ENCODE measurements at regions not wholly inside any gene's neighbourhood (a gene's known extent, or its start where the extent isn't known, plus 50 kb on each side); places are given as distances from the start of the nearest gene placed in this dataset.

- no peak overlapping the region for H3K18ac ChIP-seq (ENCODE audit: low read length)
- no CpG with 5 or more reads among the region's 2 CpGs for WGBS (ENCODE audit: extremely low coverage, insufficient coverage, insufficient read length)
Measured at GRCh38 chr11:95549301-95549700, 240.3 kb downstream of the FAM76B start.

GRCh38 chr11:95548416-95548815 is 241.2 kb downstream of the FAM76B start:
- H3K4me2 ChIP-seq (ENCODE audit: low read length), result no peak overlapping the region
- no peak overlapping the region for H4K8ac ChIP-seq (ENCODE audit: low read depth, low read length)
- H2AFZ ChIP-seq (ENCODE audit: insufficient read depth, low read length, poor library complexity), result no peak overlapping the region
- no peak overlapping the region for H4K12ac ChIP-seq (ENCODE audit: low read depth, low read length)
- no peaks in the 10 kb centered on the region for H3K79me2 ChIP-seq (ENCODE audit: control insufficient read depth, insufficient read depth, low read length, poor library complexity)
- H3K27ac ChIP-seq (ENCODE audit: low read depth, low read length), result no peak overlapping the region
- H3K36me3 ChIP-seq (ENCODE audit: control insufficient read depth in 1 of 2, insufficient read depth in 2 of 2, low read length in 2 of 2), result no peaks in the 10 kb centered on the region
- H3K4me3 ChIP-seq (ENCODE audit: low read depth, low read length), result no peak overlapping the region
- no peaks in the 10 kb centered on the region for H3K27me3 ChIP-seq (ENCODE audit: insufficient read depth, low read length)
- H3K4me1 ChIP-seq (ENCODE audit: control insufficient read depth in 1 of 2, insufficient read depth in 2 of 2, low read length in 2 of 2), result peaks cover 0 to 6% of the 10 kb centered on the region in 2 experiments
- H2BK5ac ChIP-seq (ENCODE audit: low read depth, low read length, poor library complexity), result no peak overlapping the region
- H3K9me3 ChIP-seq (ENCODE audit: insufficient read depth, low read depth, low read length), result no peaks in the 10 kb centered on the region
- H2BK120ac ChIP-seq (ENCODE audit: insufficient read depth, low read length, poor library complexity), result no peak overlapping the region
- H3K4ac ChIP-seq (ENCODE audit: low read depth, low read length), result no peak overlapping the region
- H3K14ac ChIP-seq (ENCODE audit: low read length), result no peak overlapping the region
- no peak for DNase-seq
- H2AK5ac ChIP-seq (ENCODE audit: low read length), result no peak overlapping the region
- no peak overlapping the region for H4K91ac ChIP-seq (ENCODE audit: low read depth, low read length)
- no peak overlapping the region for H3K9ac ChIP-seq (ENCODE audit: low read length)
- no peak overlapping the region for H2BK12ac ChIP-seq (ENCODE audit: low read length)
- H3K18ac ChIP-seq (ENCODE audit: low read length), result no peak overlapping the region
- no peak overlapping the region for H3K23ac ChIP-seq (ENCODE audit: low read length)
- no peaks in the 10 kb centered on the region for H3K79me1 ChIP-seq (ENCODE audit: low read length)

More at GRCh38 chr11:95549301-95549700, 240.3 kb downstream of the FAM76B start:
- no peak overlapping the region for H2BK5ac ChIP-seq (ENCODE audit: low read depth, low read length, poor library complexity)
- H3K4ac ChIP-seq (ENCODE audit: low read depth, low read length), result no peak overlapping the region
- no peak overlapping the region for H4K91ac ChIP-seq (ENCODE audit: low read depth, low read length)
- H3K4me3 ChIP-seq (ENCODE audit: low read depth, low read length), result no peak overlapping the region
- H2BK12ac ChIP-seq (ENCODE audit: low read length), result no peak overlapping the region
- no peak overlapping the region for H3K9ac ChIP-seq (ENCODE audit: low read length)
- H2AK5ac ChIP-seq (ENCODE audit: low read length), result no peak overlapping the region
- no peak overlapping the region for H4K8ac ChIP-seq (ENCODE audit: low read depth, low read length)
- no peaks in the 10 kb centered on the region for H3K79me2 ChIP-seq (ENCODE audit: control insufficient read depth, insufficient read depth, low read length, poor library complexity)
- no peaks in the 10 kb centered on the region for H3K27me3 ChIP-seq (ENCODE audit: insufficient read depth, low read length)
- H3K23ac ChIP-seq (ENCODE audit: low read length), result no peak overlapping the region
- H3K4me1 ChIP-seq (ENCODE audit: control insufficient read depth in 1 of 2, insufficient read depth in 2 of 2, low read length in 2 of 2), result peaks cover 0 to 6% of the 10 kb centered on the region in 2 experiments
- H2BK120ac ChIP-seq (ENCODE audit: insufficient read depth, low read length, poor library complexity), result no peak overlapping the region
- DNase-seq, result no peak
- no peaks in the 10 kb centered on the region for H3K36me3 ChIP-seq (ENCODE audit: control insufficient read depth in 1 of 2, insufficient read depth in 2 of 2, low read length in 2 of 2)
- H3K9me3 ChIP-seq (ENCODE audit: insufficient read depth, low read depth, low read length), result no peaks in the 10 kb centered on the region
- H3K14ac ChIP-seq (ENCODE audit: low read length), result no peak overlapping the region
- no peak overlapping the region for H3K4me2 ChIP-seq (ENCODE audit: low read length)
- H3K79me1 ChIP-seq (ENCODE audit: low read length), result no peaks in the 10 kb centered on the region
- H3K27ac ChIP-seq (ENCODE audit: low read depth, low read length), result no peak overlapping the region
- H2AFZ ChIP-seq (ENCODE audit: insufficient read depth, low read length, poor library complexity), result no peak overlapping the region
- no peak overlapping the region for H4K12ac ChIP-seq (ENCODE audit: low read depth, low read length)

- Histone ChIP-seq H3K4me1 (ENCODE audit: control insufficient read depth in 1 of 2, insufficient read depth in 2 of 2, low read length in 2 of 2) (peaks cover 0 to 6% of the 10 kb centered on the region in 2 experiments), H2AFZ (ENCODE audit: insufficient read depth, low read length, poor library complexity) (no peak overlapping the region)
Measured at GRCh38 chr11:95547976-95548375, 241.6 kb downstream of the FAM76B start.

GRCh38 chr11:95547186-95547585 is 242.4 kb downstream of the FAM76B start:
- no peaks in the 10 kb centered on the region for H3K27me3 ChIP-seq (ENCODE audit: insufficient read depth, low read length)
- no peak overlapping the region for H4K91ac ChIP-seq (ENCODE audit: low read depth, low read length)
- H3K14ac ChIP-seq (ENCODE audit: low read length), result no peak overlapping the region
- H3K27ac ChIP-seq (ENCODE audit: low read depth, low read length), result no peak overlapping the region
- H3K18ac ChIP-seq (ENCODE audit: low read length), result no peak overlapping the region
- peaks cover 0 to 6% of the 10 kb centered on the region in 2 experiments for H3K4me1 ChIP-seq (ENCODE audit: control insufficient read depth in 1 of 2, insufficient read depth in 2 of 2, low read length in 2 of 2)
- H2BK12ac ChIP-seq (ENCODE audit: low read length), result no peak overlapping the region
- H3K9me3 ChIP-seq (ENCODE audit: insufficient read depth, low read depth, low read length), result no peaks in the 10 kb centered on the region
- H4K12ac ChIP-seq (ENCODE audit: low read depth, low read length), result no peak overlapping the region
- H3K4me2 ChIP-seq (ENCODE audit: low read length), result no peak overlapping the region
- H3K79me2 ChIP-seq (ENCODE audit: control insufficient read depth, insufficient read depth, low read length, poor library complexity), result no peaks in the 10 kb centered on the region
- H2AK5ac ChIP-seq (ENCODE audit: low read length), result no peak overlapping the region
- no peak overlapping the region for H2BK5ac ChIP-seq (ENCODE audit: low read depth, low read length, poor library complexity)
- no peak overlapping the region for H2BK120ac ChIP-seq (ENCODE audit: insufficient read depth, low read length, poor library complexity)
- no peaks in the 10 kb centered on the region for H3K36me3 ChIP-seq (ENCODE audit: control insufficient read depth in 1 of 2, insufficient read depth in 2 of 2, low read length in 2 of 2)
- H4K8ac ChIP-seq (ENCODE audit: low read depth, low read length), result no peak overlapping the region
- no CpG with 5 or more reads among the region's 2 CpGs for WGBS (ENCODE audit: extremely low coverage, insufficient coverage, insufficient read length)
- H3K23ac ChIP-seq (ENCODE audit: low read length), result no peak overlapping the region
- H3K79me1 ChIP-seq (ENCODE audit: low read length), result no peaks in the 10 kb centered on the region
- no peak overlapping the region for H3K4me3 ChIP-seq (ENCODE audit: low read depth, low read length)
- H3K9ac ChIP-seq (ENCODE audit: low read length), result no peak overlapping the region
- no peak overlapping the region for H2AFZ ChIP-seq (ENCODE audit: insufficient read depth, low read length, poor library complexity)
- no peak for DNase-seq
- H3K4ac ChIP-seq (ENCODE audit: low read depth, low read length), result no peak overlapping the region

More at GRCh38 chr11:95547976-95548375, 241.6 kb downstream of the FAM76B start:
- H2BK12ac ChIP-seq (ENCODE audit: low read length), result no peak overlapping the region
- no peak overlapping the region for H3K27ac ChIP-seq (ENCODE audit: low read depth, low read length)
- H2AK5ac ChIP-seq (ENCODE audit: low read length), result no peak overlapping the region
- H3K23ac ChIP-seq (ENCODE audit: low read length), result no peak overlapping the region
- no peak overlapping the region for H3K4me3 ChIP-seq (ENCODE audit: low read depth, low read length)
- no peaks in the 10 kb centered on the region for H3K27me3 ChIP-seq (ENCODE audit: insufficient read depth, low read length)
- H3K36me3 ChIP-seq (ENCODE audit: control insufficient read depth in 1 of 2, insufficient read depth in 2 of 2, low read length in 2 of 2), result no peaks in the 10 kb centered on the region
- H4K91ac ChIP-seq (ENCODE audit: low read depth, low read length), result no peak overlapping the region
- no peaks in the 10 kb centered on the region for H3K79me1 ChIP-seq (ENCODE audit: low read length)
- H3K4me2 ChIP-seq (ENCODE audit: low read length), result no peak overlapping the region
- H3K9me3 ChIP-seq (ENCODE audit: insufficient read depth, low read depth, low read length), result no peaks in the 10 kb centered on the region
- no peak overlapping the region for H4K8ac ChIP-seq (ENCODE audit: low read depth, low read length)
- H3K18ac ChIP-seq (ENCODE audit: low read length), result no peak overlapping the region
- no peak overlapping the region for H2BK5ac ChIP-seq (ENCODE audit: low read depth, low read length, poor library complexity)
- H3K14ac ChIP-seq (ENCODE audit: low read length), result no peak overlapping the region
- H3K9ac ChIP-seq (ENCODE audit: low read length), result no peak overlapping the region
- H3K79me2 ChIP-seq (ENCODE audit: control insufficient read depth, insufficient read depth, low read length, poor library complexity), result no peaks in the 10 kb centered on the region
- no peak overlapping the region for H3K4ac ChIP-seq (ENCODE audit: low read depth, low read length)
- no peak for DNase-seq
- no peak overlapping the region for H4K12ac ChIP-seq (ENCODE audit: low read depth, low read length)
- no peak overlapping the region for H2BK120ac ChIP-seq (ENCODE audit: insufficient read depth, low read length, poor library complexity)
